ENCODE measurements at regions not wholly inside any gene's neighbourhood (a gene's known extent, or its start where the extent isn't known, plus 50 kb on each side); places are given as distances from the start of the nearest gene placed in this dataset.

- peaks cover 0 to 22% (median 18%) of the 10 kb centered on the region in 4 donors for H3K4me1 ChIP-seq
- DNase-seq: peak; percentile 72
- H3K4me3 ChIP-seq: no peak overlapping the region
- intact Hi-C loops (cut with DNase I): loop anchor here (5.0 to 10.0 kb wide), 2 partner anchors 275 to 848 kb away; no protein-coding TSS in a partner anchor
- H3K27me3 ChIP-seq: no peaks in the 10 kb centered on the region
- no peaks in the 10 kb centered on the region for H3K36me3 ChIP-seq
- H3K27ac ChIP-seq: peak overlapping the region in 2 of 4 donors; percentile 67 to 70
- WGBS, 2 donors: 36 to 56% methylated on average over 5 of the region's 5 CpGs
- no peaks in the 10 kb centered on the region for H3K9me3 ChIP-seq
- no peak for TF ChIP-seq EP300 (IDR thresholded peaks at IDR 0.05)
- peak; percentile 68 to 85 (median 76) for TF ChIP-seq CTCF (IDR thresholded peaks at IDR 0.05)
Observed at GRCh38 chr2:40760071-40760666, 308.3 kb upstream of the SLC8A1 start.

DNA sequence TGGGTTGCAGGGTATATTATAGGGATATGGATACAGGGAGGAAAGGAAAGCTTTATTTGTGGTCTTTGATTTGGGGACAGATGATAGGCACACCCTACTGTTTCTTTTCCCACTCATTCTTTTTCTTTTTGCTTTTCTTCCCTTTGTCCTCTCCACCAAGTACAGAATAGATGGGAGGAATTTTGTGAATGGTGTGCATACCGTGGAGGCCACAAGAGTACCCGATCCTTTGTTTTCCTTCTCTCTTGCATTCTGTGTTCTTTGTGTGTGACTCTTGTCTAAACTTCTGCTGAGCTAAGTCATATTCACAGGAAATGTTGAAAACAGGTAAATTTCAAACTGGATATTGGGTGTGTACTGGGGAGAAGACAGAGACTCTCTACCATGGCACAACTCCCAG lies 321.4 kb upstream of the SLC8A1 start:
- TF ChIP-seq POLR2AphosphoS5 (IDR thresholded peaks at IDR 0.05): no peak
- no peak for TF ChIP-seq CTCF (IDR thresholded peaks at IDR 0.05)
- no peak for TF ChIP-seq EP300 (IDR thresholded peaks at IDR 0.05)
- no peak for TF ChIP-seq POLR2A (IDR thresholded peaks at IDR 0.05)
- Histone ChIP-seq H3K36me3 (no peaks in the 10 kb centered on the region), H3K4me1 (no peaks in the 10 kb centered on the region), H3K4me3 (no peak overlapping the region), H3K9me3 (no peaks in the 10 kb centered on the region), H3K27me3 (no peaks in the 10 kb centered on the region), H3K27ac (no peak overlapping the region)
- WGBS, 2 donors: 84 to 90% methylated on average over 2 of the region's 2 CpGs
- intact Hi-C loops (cut with DNase I): no loop called here
- DNase-seq: no peak

DNA sequence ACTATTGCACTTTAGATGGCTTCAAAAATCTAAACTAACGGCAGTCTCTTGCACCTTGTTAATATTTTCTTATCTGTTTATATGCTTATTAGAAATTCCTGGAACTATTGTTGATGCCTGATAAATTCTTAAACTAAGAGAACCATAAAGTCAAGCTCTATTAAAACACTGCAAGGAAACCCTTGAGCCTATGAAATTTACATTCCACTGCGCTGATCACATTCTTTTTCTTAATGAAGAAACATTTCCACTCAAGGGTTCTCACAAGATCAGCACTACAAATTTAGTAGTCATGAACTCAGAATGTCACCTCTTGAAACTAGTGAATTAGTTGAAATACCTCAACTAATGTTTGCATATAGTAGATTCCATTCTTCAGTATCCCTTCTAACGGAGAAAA lies 331.8 kb upstream of the SLC8A1 start:
- no peak for TF ChIP-seq CTCF (IDR thresholded peaks at IDR 0.05)
- TF ChIP-seq EP300 (IDR thresholded peaks at IDR 0.05): no peak
- TF ChIP-seq POLR2A (IDR thresholded peaks at IDR 0.05): no peak
- no peak for TF ChIP-seq POLR2AphosphoS5 (IDR thresholded peaks at IDR 0.05)
- Histone ChIP-seq H3K27ac (no peak overlapping the region), H3K9me3 (no peaks in the 10 kb centered on the region), H3K4me3 (no peak overlapping the region), H3K27me3 (no peaks in the 10 kb centered on the region), H3K4me1 (peaks cover 0 to 3% (median 0%) of the 10 kb centered on the region in 4 donors), H3K36me3 (no peaks in the 10 kb centered on the region)
- 79 to 80% methylated on average over 3 of the region's 3 CpGs for WGBS, 2 donors
- DNase-seq: no peak
- intact Hi-C loops (cut with DNase I): no loop called here

GRCh38 chr2:40786636-40787035 lies 334.7 kb upstream of the SLC8A1 start:
- Histone ChIP-seq H3K27ac (no peak overlapping the region), H3K4me1 (peaks cover 0 to 3% (median 0%) of the 10 kb centered on the region in 4 donors), H3K9me3 (no peaks in the 10 kb centered on the region), H3K36me3 (no peaks in the 10 kb centered on the region), H3K4me3 (no peak overlapping the region), H3K27me3 (no peaks in the 10 kb centered on the region)
- intact Hi-C loops (cut with DNase I): no loop called here
- no peak for DNase-seq
- TF ChIP-seq CTCF (IDR thresholded peaks at IDR 0.05) (no peak), POLR2A (IDR thresholded peaks at IDR 0.05) (no peak), POLR2AphosphoS5 (IDR thresholded peaks at IDR 0.05) (no peak), EP300 (IDR thresholded peaks at IDR 0.05) (no peak)
- WGBS, 2 donors: 27 to 67% methylated on average over 1 of the region's 1 CpG

DNA sequence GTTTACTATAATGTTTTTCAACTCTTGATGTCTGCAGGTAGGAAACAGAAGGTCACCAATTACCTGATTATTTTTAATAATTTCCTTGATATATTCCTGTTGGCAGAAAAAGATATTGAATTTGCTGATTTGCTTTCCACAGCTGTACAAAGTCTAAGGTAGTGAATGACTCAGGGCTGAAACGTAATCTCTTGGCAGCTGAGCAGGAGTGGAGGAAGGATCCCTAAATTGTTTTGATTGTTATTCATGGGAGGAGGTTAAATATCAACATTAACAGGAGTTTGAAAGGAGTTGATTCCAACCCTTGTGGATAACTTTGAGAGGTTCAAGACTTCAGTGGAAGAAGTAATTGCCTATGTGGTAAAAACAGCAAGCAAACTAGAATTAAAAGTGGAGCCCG lies 345.2 kb upstream of the SLC8A1 start:
- no peak overlapping the region for H3K27ac ChIP-seq
- no peaks in the 10 kb centered on the region for H3K4me1 ChIP-seq
- H3K27me3 ChIP-seq: no peaks in the 10 kb centered on the region
- no peak for DNase-seq
- no peak for TF ChIP-seq CTCF (IDR thresholded peaks at IDR 0.05)
- no peak for TF ChIP-seq EP300 (IDR thresholded peaks at IDR 0.05)
- intact Hi-C loops (cut with DNase I): no loop called here
- 50 to 73% methylated on average over 2 of the region's 2 CpGs for WGBS, 2 donors
- no peaks in the 10 kb centered on the region for H3K9me3 ChIP-seq
- H3K36me3 ChIP-seq: no peaks in the 10 kb centered on the region
- H3K4me3 ChIP-seq: no peak overlapping the region

All from sigmoid colon (tissue), 6 donors.